Astrocyte of the cerebellum (primary cell): ENCODE measurements at regions not wholly inside any gene's neighbourhood (a gene's known extent, or its start where the extent isn't known, plus 50 kb on each side); places are given as distances from the start of the nearest gene placed in this dataset.

Experiments
- DNase-seq: peaks from one replicate; pipeline ENCODE4 v3.0.0-alpha.2; 2011; ENCODE audit warnings: low read depth
- H3K4me3 ChIP-seq: 2 replicates; pipeline ENCODE4 v1.5.1; 2011; ENCODE audit warnings: mild to moderate bottlenecking, low read depth, low read length, moderate library complexity
- in situ Hi-C: cut with HindIII; loops from 2 replicates; pipeline ENCODE4 v1.10.0; 2017; ENCODE audit warnings: low sequenced_read_pairs
- TF ChIP-seq, protein P1 (sequence below): IDR thresholded peaks from 2 replicates; pipeline ENCODE4 v1.5.1; 2012; ENCODE audit warnings: low read length, low read depth, moderate library complexity, mild to moderate bottlenecking; ENCODE audit errors: missing control alignments

DNA sequence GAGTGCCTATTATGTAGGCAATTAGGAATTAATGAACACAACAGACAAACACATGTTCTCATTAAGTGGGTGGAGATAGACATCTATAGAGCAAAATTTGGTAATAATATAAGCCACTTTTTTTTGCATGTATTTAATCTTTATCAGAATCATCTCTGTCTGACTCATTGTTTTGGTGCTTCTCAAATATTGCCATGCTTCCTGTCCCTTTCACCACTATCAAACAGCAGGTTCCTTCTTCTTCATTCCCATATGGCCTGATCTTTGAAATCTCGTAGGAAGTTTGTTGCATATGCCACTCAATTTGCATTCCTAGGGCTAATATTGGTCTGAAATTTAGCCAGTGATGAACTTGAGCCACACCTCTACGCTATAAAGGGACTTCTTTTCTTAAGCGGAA is 128.9 kb upstream of the SPEF2 start:
- H3K4me3 ChIP-seq, result no peak overlapping the region
- in situ Hi-C loops, result no loop called here
- TF ChIP-seq, protein P1, sequence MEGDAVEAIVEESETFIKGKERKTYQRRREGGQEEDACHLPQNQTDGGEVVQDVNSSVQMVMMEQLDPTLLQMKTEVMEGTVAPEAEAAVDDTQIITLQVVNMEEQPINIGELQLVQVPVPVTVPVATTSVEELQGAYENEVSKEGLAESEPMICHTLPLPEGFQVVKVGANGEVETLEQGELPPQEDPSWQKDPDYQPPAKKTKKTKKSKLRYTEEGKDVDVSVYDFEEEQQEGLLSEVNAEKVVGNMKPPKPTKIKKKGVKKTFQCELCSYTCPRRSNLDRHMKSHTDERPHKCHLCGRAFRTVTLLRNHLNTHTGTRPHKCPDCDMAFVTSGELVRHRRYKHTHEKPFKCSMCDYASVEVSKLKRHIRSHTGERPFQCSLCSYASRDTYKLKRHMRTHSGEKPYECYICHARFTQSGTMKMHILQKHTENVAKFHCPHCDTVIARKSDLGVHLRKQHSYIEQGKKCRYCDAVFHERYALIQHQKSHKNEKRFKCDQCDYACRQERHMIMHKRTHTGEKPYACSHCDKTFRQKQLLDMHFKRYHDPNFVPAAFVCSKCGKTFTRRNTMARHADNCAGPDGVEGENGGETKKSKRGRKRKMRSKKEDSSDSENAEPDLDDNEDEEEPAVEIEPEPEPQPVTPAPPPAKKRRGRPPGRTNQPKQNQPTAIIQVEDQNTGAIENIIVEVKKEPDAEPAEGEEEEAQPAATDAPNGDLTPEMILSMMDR, result no peak
- no peak for DNase-seq

DNA sequence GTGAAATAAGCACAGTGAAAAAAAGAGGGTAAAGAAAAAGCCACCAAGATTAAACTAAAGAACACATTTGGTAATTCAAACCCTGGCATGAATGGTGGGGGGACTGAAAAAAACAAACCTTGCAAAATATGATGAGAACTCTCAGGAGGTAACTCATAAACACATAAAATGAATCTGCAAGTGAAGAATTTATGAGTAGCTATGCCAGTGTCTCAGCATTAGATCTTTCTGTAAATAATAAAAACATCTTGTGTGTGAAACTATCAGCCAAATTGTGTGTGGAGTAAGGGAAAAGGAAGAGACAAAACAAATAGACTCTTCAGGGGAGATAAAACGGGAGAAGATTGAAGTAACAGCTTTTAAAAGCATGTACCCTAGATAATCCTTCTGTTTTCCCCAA is 129.6 kb upstream of the SPEF2 start:
- no peak overlapping the region for H3K4me3 ChIP-seq
- TF ChIP-seq, protein P1, result no peak
- no peak for DNase-seq
- in situ Hi-C loops, result no loop called here

DNA sequence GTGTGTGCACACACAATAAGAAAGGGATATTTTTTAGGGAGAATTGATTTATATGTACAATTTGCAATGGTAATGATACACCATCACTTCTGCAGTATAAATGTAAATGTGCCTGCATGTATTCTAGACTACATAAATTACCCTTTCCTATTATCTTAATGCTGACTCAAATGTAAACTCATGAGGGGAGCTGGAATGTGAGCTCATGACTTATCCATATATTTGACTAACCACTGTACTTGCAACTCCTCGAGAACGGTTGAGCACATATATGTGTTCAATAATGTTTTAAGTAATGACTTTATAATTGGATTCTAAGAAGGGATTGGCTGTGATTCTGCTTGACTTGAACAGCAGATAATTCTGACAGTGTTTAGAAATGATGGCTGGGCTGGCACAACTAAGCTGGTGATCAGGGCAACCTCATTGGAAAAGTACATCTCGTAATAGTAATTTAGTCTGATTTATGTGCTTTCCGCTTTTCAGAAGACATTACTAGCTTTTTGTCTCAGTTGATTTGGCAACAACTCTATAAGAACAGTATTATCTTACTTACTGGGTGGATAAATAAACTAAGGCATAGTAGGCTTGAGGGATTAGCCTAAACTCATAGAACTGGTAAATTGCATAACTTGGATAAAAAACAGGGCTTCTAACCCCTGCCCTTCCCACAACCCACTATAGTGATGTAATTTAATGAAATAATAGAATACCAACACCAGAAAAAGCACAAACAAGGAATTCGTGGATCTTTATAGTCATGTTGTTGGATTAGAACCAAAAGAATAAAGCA is 130.2 kb upstream of the SPEF2 start:
- in situ Hi-C loops, result no loop called here
- H3K4me3 ChIP-seq, result no peak overlapping the region
- DNase-seq, result no peak
- TF ChIP-seq, protein P1, result no peak

DNA sequence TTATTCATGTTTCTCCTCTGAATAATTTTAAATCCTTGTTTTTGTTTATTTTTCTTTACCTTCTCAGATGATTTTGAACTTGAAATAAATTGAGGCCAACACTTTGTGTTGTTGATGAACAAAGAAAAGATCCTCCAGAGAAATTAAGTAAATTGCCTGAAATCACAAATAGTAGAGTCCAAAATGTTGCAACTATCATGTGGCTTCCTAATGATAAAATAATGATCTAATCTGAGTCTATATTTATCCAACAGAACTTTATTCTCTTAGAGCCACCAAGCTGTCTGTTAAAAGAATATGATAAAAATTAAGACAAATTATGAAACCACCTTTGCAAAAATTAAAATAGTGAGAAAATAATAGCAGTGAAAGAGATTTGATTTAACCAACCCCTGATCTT is 132.2 kb upstream of the SPEF2 start:
- DNase-seq, result no peak
- TF ChIP-seq, protein P1, result no peak
- H3K4me3 ChIP-seq, result no peak overlapping the region
- in situ Hi-C loops, result no loop called here

DNA sequence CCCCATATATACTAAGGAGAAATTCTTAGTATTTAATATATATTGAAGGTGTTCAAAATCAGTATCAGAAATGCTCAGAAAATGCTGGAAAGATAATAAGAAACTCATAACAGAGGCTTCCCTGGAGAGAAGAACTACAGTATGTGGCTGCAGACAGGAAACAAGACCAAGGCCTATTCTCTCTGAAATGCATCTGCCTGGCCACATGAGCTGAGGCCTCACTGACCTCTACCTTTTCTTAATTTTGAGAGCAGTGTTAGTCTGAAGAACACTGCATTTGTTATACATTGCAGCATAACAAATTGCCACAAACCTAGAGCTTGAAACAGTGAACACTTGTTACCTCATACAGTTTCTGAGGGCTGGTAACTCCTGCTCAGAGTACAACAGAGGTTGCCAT is 133.4 kb upstream of the SPEF2 start:
- in situ Hi-C loops, result no loop called here
- H3K4me3 ChIP-seq, result no peak overlapping the region
- DNase-seq, result no peak
- TF ChIP-seq, protein P1, result no peak

DNA sequence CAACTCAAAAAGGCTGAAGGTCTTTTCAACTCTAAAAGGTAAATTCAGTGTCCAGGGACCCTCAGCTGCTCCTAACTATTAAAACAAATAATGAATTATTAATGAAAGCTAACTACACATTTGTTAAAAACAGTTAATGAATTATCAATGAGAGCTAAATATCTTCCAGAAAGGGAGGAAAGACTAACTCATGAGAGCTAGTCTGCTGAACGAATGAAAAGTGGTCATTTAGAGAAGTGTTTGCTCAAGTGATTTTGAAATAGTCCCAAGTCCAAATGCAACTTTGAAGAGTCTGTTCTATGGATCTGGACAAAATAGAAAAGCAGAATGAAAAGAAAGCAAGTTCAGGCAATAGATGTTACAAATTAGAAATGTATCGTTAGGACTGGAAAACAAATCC is 133.9 kb upstream of the SPEF2 start:
- in situ Hi-C loops, result no loop called here
- TF ChIP-seq, protein P1, result no peak
- no peak overlapping the region for H3K4me3 ChIP-seq
- DNase-seq, result no peak
